ENCODE measurements at regions not wholly inside any gene's neighbourhood (a gene's known extent, or its start where the extent isn't known, plus 50 kb on each side); places are given as distances from the start of the nearest gene placed in this dataset.

- no peak for DNase-seq (ENCODE audit: low spot score)
Measured at GRCh38 chr2:126309185-126309584, 346.8 kb upstream of the GYPC start.

- no peak for DNase-seq (ENCODE audit: low spot score)
Measured at GRCh38 chr2:126312579-126312978, 343.4 kb upstream of the GYPC start.

GRCh38 chr2:126315828-126316227, 340.1 kb upstream of the GYPC start:
- no peak for DNase-seq (ENCODE audit: low spot score)

- DNase-seq (ENCODE audit: low spot score), result no peak
Measured at GRCh38 chr2:126317790-126318431, 338.0 kb upstream of the GYPC start.

- DNase-seq (ENCODE audit: low spot score), result no peak
Measured at GRCh38 chr2:126322342-126322741, 333.6 kb upstream of the GYPC start.

- DNase-seq (ENCODE audit: low spot score), result no peak
Measured at GRCh38 chr2:126325202-126325601, 330.8 kb upstream of the GYPC start.

GRCh38 chr2:126329173-126329572, 326.8 kb upstream of the GYPC start:
- no peak for DNase-seq (ENCODE audit: low spot score)

- DNase-seq (ENCODE audit: low spot score), result no peak
Measured at GRCh38 chr2:126342457-126342856, 313.5 kb upstream of the GYPC start.

GRCh38 chr2:126343136-126343535, 312.8 kb upstream of the GYPC start:
- DNase-seq (ENCODE audit: low spot score), result no peak

- no peak for DNase-seq (ENCODE audit: low spot score)
Measured at GRCh38 chr2:126344493-126344892, 311.5 kb upstream of the GYPC start.

GRCh38 chr2:126345691-126346090, 310.3 kb upstream of the GYPC start:
- no peak for DNase-seq (ENCODE audit: low spot score)

- DNase-seq (ENCODE audit: low spot score), result no peak
Measured at GRCh38 chr2:126356631-126357030, 299.3 kb upstream of the GYPC start.

GRCh38 chr2:126358122-126358521, 297.8 kb upstream of the GYPC start:
- no peak for DNase-seq (ENCODE audit: low spot score)

GRCh38 chr2:126359494-126359893, 296.5 kb upstream of the GYPC start:
- DNase-seq (ENCODE audit: low spot score), result peak; percentile 15

- no peak for DNase-seq (ENCODE audit: low spot score)
Measured at GRCh38 chr2:126367361-126367760, 288.6 kb upstream of the GYPC start.

- no peak for DNase-seq (ENCODE audit: low spot score)
Measured at GRCh38 chr2:126368758-126369157, 287.2 kb upstream of the GYPC start.

- no peak for DNase-seq (ENCODE audit: low spot score)
Measured at GRCh38 chr2:126370201-126370600, 285.8 kb upstream of the GYPC start.

- DNase-seq (ENCODE audit: low spot score), result no peak
Measured at GRCh38 chr2:126372406-126372805, 283.6 kb upstream of the GYPC start.

- no peak for DNase-seq (ENCODE audit: low spot score)
Measured at GRCh38 chr2:126378176-126378575, 277.8 kb upstream of the GYPC start.

GRCh38 chr2:126381091-126381490, 274.9 kb upstream of the GYPC start:
- no peak for DNase-seq (ENCODE audit: low spot score)

GRCh38 chr2:126382998-126383397, 273.0 kb upstream of the GYPC start:
- no peak for DNase-seq (ENCODE audit: low spot score)

- DNase-seq (ENCODE audit: low spot score), result no peak
Measured at GRCh38 chr2:126383800-126384199, 272.2 kb upstream of the GYPC start.

- DNase-seq (ENCODE audit: low spot score), result no peak
Measured at GRCh38 chr2:126385441-126385840, 270.5 kb upstream of the GYPC start.

GRCh38 chr2:126385983-126386382, 270.0 kb upstream of the GYPC start:
- no peak for DNase-seq (ENCODE audit: low spot score)

GRCh38 chr2:126389446-126389845, 266.5 kb upstream of the GYPC start:
- DNase-seq (ENCODE audit: low spot score), result no peak
